Aorta (tissue), 5 donors: ENCODE measurements at regions not wholly inside any gene's neighbourhood (a gene's known extent, or its start where the extent isn't known, plus 50 kb on each side); places are given as distances from the start of the nearest gene placed in this dataset.

Experiments used
- ATAC-seq: fragments of 200-7000 bp; cut with Tn5 transposase; one replicate; pipeline ENCODE4 v1.9.1; 2022; ENCODE audit warnings: moderate library complexity; ENCODE audit not compliant: low FRiP score
- DNase-seq, 2 donors: peaks; one replicate each; pipeline ENCODE4 v3.0.0-alpha.2; 2020
- H3K27ac ChIP-seq, 2 donors: one replicate each; pipeline ENCODE4 v1.5.1; 2013; ENCODE audit warnings: low read length in 2 of 2, mild to moderate bottlenecking in 2 of 2, moderate library complexity in 2 of 2, control low read depth in 1 of 2, inconsistent platforms in 1 of 2, low read depth in 1 of 2
- H3K27me3 ChIP-seq, 2 donors: one replicate each; pipeline ENCODE4 v1.6.1; 2013; ENCODE audit warnings: control low read depth in 1 of 2, low read length in 1 of 2, mild to moderate bottlenecking in 1 of 2, moderate library complexity in 1 of 2; ENCODE audit not compliant: insufficient read depth in 2 of 2, control insufficient read depth in 1 of 2
- H3K36me3 ChIP-seq, 2 donors: one replicate each; pipeline ENCODE4 v1.6.1; 2013; ENCODE audit warnings: control low read depth in 1 of 2, low read length in 1 of 2, mild to moderate bottlenecking in 1 of 2; ENCODE audit not compliant: insufficient read depth in 2 of 2, control insufficient read depth in 1 of 2
- H3K4me1 ChIP-seq, 2 donors: one replicate each; pipeline ENCODE4 v1.6.1; 2013; ENCODE audit warnings: low read length in 2 of 2, control low read depth in 1 of 2, mild to moderate bottlenecking in 1 of 2, moderate library complexity in 1 of 2; ENCODE audit not compliant: insufficient read depth in 2 of 2, control insufficient read depth in 1 of 2
- H3K4me3 ChIP-seq, 2 donors: one replicate each; pipeline ENCODE4 v1.5.1; 2013; ENCODE audit warnings: low read length in 2 of 2, control low read depth in 1 of 2, mild to moderate bottlenecking in 1 of 2
- H3K9me3 ChIP-seq: one replicate; pipeline ENCODE4 v1.6.1; 2013; ENCODE audit warnings: mild to moderate bottlenecking, low read length; ENCODE audit not compliant: control insufficient read depth
- WGBS, 2 donors: extraction: QIAGEN DNeasy Blood & Tissue Kit; methylation state at CpG; one replicate each; pipeline ENCODE4 v1.1.7; 2013; 5-methylcytosine and 5-hydroxymethylcytosine counted together
- intact Hi-C, 2 donors: fragments of 100-400 bp; cut with DNase I; formaldehyde crosslinking; loops; one replicate each; pipeline versions ENCODE4 v1.14.2 to v1.15.0; 2022
- donor health status: healthy with polysubstance abuse.
- donor health status: Bipolar disorder and iron deficiency.
- donor health status: DM: no; HTN: no; CAD: no.
- donor health status: DM: no; HTN: no; CAD: no.
- donor health status: DM: yes; HTN: yes; CAD: no.

- intact Hi-C loops, result no loop called here
- WGBS, 2 donors, result 40 to 43% methylated on average over 7 of the region's 7 CpGs
Measured at GRCh38 chr6:153790048-153790447, 249.0 kb upstream of the OPRM1 start.

GRCh38 chr6:153787341-153787606 is 251.8 kb upstream of the OPRM1 start:
- Histone ChIP-seq H3K27ac (no peak overlapping the region), H3K9me3 (no peaks in the 10 kb centered on the region), H3K4me1 (peaks cover 2 to 3% of the 10 kb centered on the region in 2 donors), H3K27me3 (no peaks in the 10 kb centered on the region), H3K36me3 (no peaks in the 10 kb centered on the region), H3K4me3 (no peak overlapping the region)
- intact Hi-C loops, result loop anchor here in 1 of 2 donors (10.0 kb wide), 1 partner anchor 172 kb away; no protein-coding TSS in a partner anchor
- DNase-seq (no peak), ATAC-seq (no peak)
- WGBS, 2 donors, result 0 to 97% methylated on average over 1 of the region's 1 CpG

More at GRCh38 chr6:153790048-153790447, 249.0 kb upstream of the OPRM1 start:
- H3K9me3 ChIP-seq, result no peaks in the 10 kb centered on the region
- DNase-seq (peak in 1 of 2 donors; percentile 60), ATAC-seq (peak; percentile 60)
- peak overlapping the region in 1 of 2 donors; percentile 26 for H3K27ac ChIP-seq
- peaks cover 2 to 8% of the 10 kb centered on the region in 2 donors for H3K4me1 ChIP-seq
- no peak overlapping the region for H3K4me3 ChIP-seq
- H3K36me3 ChIP-seq, result no peaks in the 10 kb centered on the region
- no peaks in the 10 kb centered on the region for H3K27me3 ChIP-seq

GRCh38 chr6:153781306-153781705 is 257.7 kb upstream of the OPRM1 start:
- H3K9me3 ChIP-seq, result no peaks in the 10 kb centered on the region
- no peaks in the 10 kb centered on the region for H3K27me3 ChIP-seq
- no peak for DNase-seq
- H3K4me3 ChIP-seq, result no peak overlapping the region
- H3K27ac ChIP-seq, result no peak overlapping the region
- WGBS, 2 donors, result 95 to 96% methylated on average over 1 of the region's 1 CpG
- intact Hi-C loops, result loop anchor here in 1 of 2 donors (10.0 kb wide), 1 partner anchor 167 kb away; no protein-coding TSS in a partner anchor
- peaks cover 0 to 1% of the 10 kb centered on the region in 2 donors for H3K4me1 ChIP-seq
- no peaks in the 10 kb centered on the region for H3K36me3 ChIP-seq
- no peak for ATAC-seq

- WGBS, 2 donors, result 92 to 97% methylated on average over 1 of the region's 1 CpG
- no peak overlapping the region for H3K27ac ChIP-seq
- intact Hi-C loops, result loop anchor here in 1 of 2 donors (10.0 kb wide), 1 partner anchor 165 kb away; no protein-coding TSS in a partner anchor
- no peaks in the 10 kb centered on the region for H3K27me3 ChIP-seq
- no peaks in the 10 kb centered on the region for H3K9me3 ChIP-seq
- H3K36me3 ChIP-seq, result no peaks in the 10 kb centered on the region
- DNase-seq (no peak), ATAC-seq (no peak)
- H3K4me3 ChIP-seq, result no peak overlapping the region
- peaks cover 0 to 2% of the 10 kb centered on the region in 2 donors for H3K4me1 ChIP-seq
Measured at GRCh38 chr6:153780011-153780410, 259.0 kb upstream of the OPRM1 start.

GRCh38 chr6:153778216-153778615 is 260.8 kb upstream of the OPRM1 start:
- Histone ChIP-seq H3K4me1 (peaks cover 0 to 2% of the 10 kb centered on the region in 2 donors), H3K27ac (no peak overlapping the region), H3K4me3 (no peak overlapping the region), H3K9me3 (no peaks in the 10 kb centered on the region), H3K36me3 (no peaks in the 10 kb centered on the region), H3K27me3 (no peaks in the 10 kb centered on the region)
- intact Hi-C loops, result loop anchor here in 1 of 2 donors (2.0 to 10.0 kb wide), 2 partner anchors 53 to 213 kb away; no protein-coding TSS in a partner anchor
- DNase-seq, result no peak
- no peak for ATAC-seq
- 84 to 88% methylated on average over 2 of the region's 2 CpGs for WGBS, 2 donors

- Histone ChIP-seq H3K36me3 (no peaks in the 10 kb centered on the region), H3K9me3 (no peaks in the 10 kb centered on the region), H3K4me3 (no peak overlapping the region), H3K27me3 (no peaks in the 10 kb centered on the region), H3K4me1 (peaks cover 0 to 2% of the 10 kb centered on the region in 2 donors), H3K27ac (no peak overlapping the region)
- ATAC-seq (no peak), DNase-seq (no peak)
- intact Hi-C loops, result loop anchor here in 1 of 2 donors (10.0 kb wide), 1 partner anchor 207 kb away; no protein-coding TSS in a partner anchor
Measured at GRCh38 chr6:153771577-153771976, 267.5 kb upstream of the OPRM1 start.

- H3K9me3 ChIP-seq, result no peaks in the 10 kb centered on the region
- H3K36me3 ChIP-seq, result no peaks in the 10 kb centered on the region
- WGBS, 2 donors, result 89 to 92% methylated on average over 5 of the region's 5 CpGs
- no peak overlapping the region for H3K4me3 ChIP-seq
- intact Hi-C loops, result no loop called here
- DNase-seq (no peak), ATAC-seq (no peak)
- no peaks in the 10 kb centered on the region for H3K4me1 ChIP-seq
- no peaks in the 10 kb centered on the region for H3K27me3 ChIP-seq
- no peak overlapping the region for H3K27ac ChIP-seq
Measured at GRCh38 chr6:153767127-153767526, 271.9 kb upstream of the OPRM1 start.

- DNase-seq (no peak), ATAC-seq (no peak)
- Histone ChIP-seq H3K9me3 (no peaks in the 10 kb centered on the region), H3K4me3 (no peak overlapping the region), H3K36me3 (no peaks in the 10 kb centered on the region), H3K27ac (no peak overlapping the region), H3K4me1 (no peaks in the 10 kb centered on the region), H3K27me3 (no peaks in the 10 kb centered on the region)
- 67 to 70% methylated on average over 2 of the region's 2 CpGs for WGBS, 2 donors
- intact Hi-C loops, result no loop called here
Measured at GRCh38 chr6:153758516-153758915, 280.5 kb upstream of the OPRM1 start.

GRCh38 chr6:153735761-153736160 is 303.3 kb upstream of the OPRM1 start:
- H3K4me1 ChIP-seq, result no peaks in the 10 kb centered on the region
- intact Hi-C loops, result no loop called here
- no peak overlapping the region for H3K27ac ChIP-seq
- H3K27me3 ChIP-seq, result no peaks in the 10 kb centered on the region
- ATAC-seq (no peak), DNase-seq (no peak)
- no peaks in the 10 kb centered on the region for H3K9me3 ChIP-seq
- WGBS, 2 donors, result 87 to 96% methylated on average over 5 of the region's 5 CpGs
- H3K36me3 ChIP-seq, result no peaks in the 10 kb centered on the region
- no peak overlapping the region for H3K4me3 ChIP-seq
